H9 (cell line): ENCODE measurements at regions not wholly inside any gene's neighbourhood (a gene's known extent, or its start where the extent isn't known, plus 50 kb on each side); places are given as distances from the start of the nearest gene placed in this dataset.

Experiments
- DNase-seq: peaks from one replicate; pipeline ENCODE4 v3.0.0-alpha.2; 2017
- H2AFZ ChIP-seq: one replicate; pipeline ENCODE4 v1.6.1; 2013; ENCODE audit warnings: mild to moderate bottlenecking, low read length, control low read depth, moderate library complexity
- H2AK5ac ChIP-seq: 2 replicates; pipeline ENCODE4 v1.6.1; 2013; ENCODE audit warnings: low read length, control low read depth, mixed read lengths; ENCODE audit not compliant: insufficient read length
- H2BK120ac ChIP-seq: one replicate; pipeline ENCODE4 v1.6.1; 2013; ENCODE audit warnings: low read depth, mild to moderate bottlenecking, low read length, control low read depth, inconsistent platforms; ENCODE audit not compliant: poor library complexity, severe bottlenecking
- H2BK12ac ChIP-seq: 2 replicates; pipeline ENCODE4 v1.6.1; 2013; ENCODE audit warnings: low read length, control low read depth, mixed read lengths, low read depth; ENCODE audit not compliant: insufficient read length
- H2BK15ac ChIP-seq: 2 replicates; pipeline ENCODE4 v1.6.1; 2013; ENCODE audit warnings: low read depth, low read length, control low read depth
- H2BK20ac ChIP-seq: one replicate; pipeline ENCODE4 v1.6.1; 2013; ENCODE audit warnings: low read depth, mild to moderate bottlenecking, low read length, control low read depth, inconsistent platforms; ENCODE audit not compliant: poor library complexity, severe bottlenecking
- H2BK5ac ChIP-seq: 2 replicates; pipeline ENCODE4 v1.6.1; 2013; ENCODE audit warnings: low read length, control low read depth, mixed read lengths; ENCODE audit not compliant: insufficient read length
- H3K14ac ChIP-seq: 2 replicates; pipeline ENCODE4 v1.6.1; 2013; ENCODE audit warnings: low read length, control low read depth; ENCODE audit not compliant: insufficient read depth
- H3K18ac ChIP-seq: 2 replicates; pipeline ENCODE4 v1.6.1; 2013; ENCODE audit warnings: low read depth, mild to moderate bottlenecking, mixed read lengths, low read length, control low read depth; ENCODE audit not compliant: insufficient read length
- H3K23ac ChIP-seq: 2 replicates; pipeline ENCODE4 v1.6.1; 2013; ENCODE audit warnings: low read length, control low read depth, mixed read lengths, low read depth; ENCODE audit not compliant: insufficient read length
- H3K23me2 ChIP-seq: 2 replicates; pipeline ENCODE4 v1.6.1; 2013; ENCODE audit warnings: low read depth, mild to moderate bottlenecking, mixed read lengths, low read length, control low read depth; ENCODE audit not compliant: insufficient read length, poor library complexity, severe bottlenecking
- H3K27ac ChIP-seq: 2 replicates; pipeline ENCODE4 v1.5.1; 2013; ENCODE audit warnings: low read length, control low read depth, mixed read lengths, low read depth; ENCODE audit not compliant: insufficient read length
- H3K27me3 ChIP-seq: 2 replicates; pipeline ENCODE4 v1.6.1; 2013; ENCODE audit warnings: low read length, control low read depth, inconsistent platforms; ENCODE audit not compliant: insufficient read depth
- H3K4ac ChIP-seq: 2 replicates; pipeline ENCODE4 v1.6.1; 2013; ENCODE audit warnings: low read depth, mild to moderate bottlenecking, control low read depth, inconsistent platforms, low read length, moderate library complexity
- H3K4me1 ChIP-seq: 2 replicates; pipeline ENCODE4 v1.6.1; 2013; ENCODE audit warnings: low read length, control low read depth, inconsistent platforms; ENCODE audit not compliant: insufficient read depth
- H3K4me2 ChIP-seq: 2 replicates; pipeline ENCODE4 v1.6.1; 2013; ENCODE audit warnings: low read length, control low read depth, mixed read lengths; ENCODE audit not compliant: insufficient read length, insufficient read depth
- H3K56ac ChIP-seq: 2 replicates; pipeline ENCODE4 v1.6.1; 2013; ENCODE audit warnings: low read depth, mild to moderate bottlenecking, mixed read lengths, low read length, control low read depth; ENCODE audit not compliant: insufficient read length
- H3K79me1 ChIP-seq: 2 replicates; pipeline ENCODE4 v1.6.1; 2013; ENCODE audit warnings: low read depth, mild to moderate bottlenecking, moderate library complexity, low read length, control low read depth, inconsistent platforms; ENCODE audit not compliant: insufficient read depth, poor library complexity, severe bottlenecking
- H3K79me2 ChIP-seq: 2 replicates; pipeline ENCODE4 v1.6.1; 2013; ENCODE audit warnings: low read length, control low read depth, inconsistent platforms; ENCODE audit not compliant: insufficient read depth
- H3K9ac ChIP-seq: 2 replicates; pipeline ENCODE4 v1.6.1; 2013; ENCODE audit warnings: low read length, control low read depth, mixed read lengths; ENCODE audit not compliant: insufficient read length; ENCODE audit errors: extremely low read depth
- H3K9me3 ChIP-seq: one replicate; pipeline ENCODE4 v1.6.1; 2013; ENCODE audit warnings: low read depth, low read length, inconsistent platforms; ENCODE audit not compliant: control insufficient read depth
- H3T11ph ChIP-seq: one replicate; pipeline ENCODE4 v1.6.1; 2013; ENCODE audit warnings: mild to moderate bottlenecking, low read length, control low read depth, inconsistent platforms
- H4K20me1 ChIP-seq: one replicate; pipeline ENCODE4 v1.6.1; 2013; ENCODE audit not compliant: control insufficient read depth, insufficient read length, insufficient read depth
- H4K5ac ChIP-seq: 2 replicates; pipeline ENCODE4 v1.6.1; 2013; ENCODE audit warnings: low read depth, mild to moderate bottlenecking, mixed read lengths, low read length, control low read depth; ENCODE audit not compliant: insufficient read length
- H4K8ac ChIP-seq: replicated peaks from 2 replicates; pipeline ENCODE4 v1.6.1; 2013; ENCODE audit warnings: low read length, control low read depth, mixed read lengths, low read depth; ENCODE audit not compliant: insufficient read length
- H4K91ac ChIP-seq: 2 replicates; pipeline ENCODE4 v1.6.1; 2013; ENCODE audit warnings: low read depth, mild to moderate bottlenecking, moderate library complexity, mixed read lengths, low read length, control low read depth; ENCODE audit not compliant: insufficient read length
- H3K27ac Mint-ChIP-seq, 3 experiments: 2 replicates in 2 of 3; 3 replicates in 1 of 3; pipeline ENCODE4 v1.8.0; 2020 to 2021; ENCODE audit warnings: mixed read lengths in 3 of 3, mild to moderate bottlenecking in 1 of 3, moderate library complexity in 1 of 3
- H3K27me3 Mint-ChIP-seq: 2 replicates; pipeline ENCODE4 v1.8.0; 2021; ENCODE audit warnings: low read depth, mild to moderate bottlenecking, moderate library complexity, mixed read lengths
- H3K36me3 Mint-ChIP-seq, 3 experiments: 2 replicates in 2 of 3; 3 replicates in 1 of 3; pipeline ENCODE4 v1.8.0; 2020 to 2021; ENCODE audit warnings: low read depth in 3 of 3, mixed read lengths in 3 of 3; ENCODE audit not compliant: insufficient read depth in 1 of 3
- H3K4me1 Mint-ChIP-seq, 2 experiments: 2 replicates each; pipeline ENCODE4 v1.8.0; 2020; ENCODE audit warnings: mixed read lengths in 2 of 2
- H3K4me3 Mint-ChIP-seq, 2 experiments: 2 replicates in 1 of 2; 3 replicates in 1 of 2; pipeline ENCODE4 v1.8.0; 2020 to 2021; ENCODE audit warnings: mild to moderate bottlenecking in 2 of 2, mixed read lengths in 2 of 2, moderate library complexity in 1 of 2
- H3K9me3 Mint-ChIP-seq, 2 experiments: 2 replicates in 1 of 2; 3 replicates in 1 of 2; pipeline ENCODE4 v1.8.0; 2020; ENCODE audit warnings: mild to moderate bottlenecking in 2 of 2, mixed read lengths in 2 of 2, moderate library complexity in 1 of 2
- TF ChIP-seq, protein P1 (sequence below): fragments of 200-600 bp; sonication (generic); conservative IDR thresholded peaks from 3 replicates; pipeline ENCODE4 v1.8.0; 2021; ENCODE audit warnings: antibody characterized with exemption, mild to moderate bottlenecking

GRCh38 chr5:92104126-92104525 lies 721.0 kb upstream of the ARRDC3 start:
- H2BK20ac ChIP-seq: no peak overlapping the region
- no peak overlapping the region for H2AK5ac ChIP-seq
- H4K20me1 ChIP-seq: no peaks in the 10 kb centered on the region
- no peak overlapping the region for H3K14ac ChIP-seq
- no peak overlapping the region for H2BK15ac ChIP-seq
- H3K79me2 ChIP-seq: no peaks in the 10 kb centered on the region
- no peaks in the 10 kb centered on the region for H3K4me1 Mint-ChIP-seq
- H2BK12ac ChIP-seq: no peak overlapping the region
- H3K4me2 ChIP-seq: no peak overlapping the region
- no peak overlapping the region for H3K27ac ChIP-seq
- no peak for DNase-seq
- no peak overlapping the region for H3K18ac ChIP-seq
- no peaks in the 10 kb centered on the region for H3K27me3 ChIP-seq
- no peak overlapping the region for H2AFZ ChIP-seq
- H3K79me1 ChIP-seq: no peaks in the 10 kb centered on the region
- H3K9me3 ChIP-seq: no peaks in the 10 kb centered on the region
- H3K36me3 Mint-ChIP-seq: no peaks in the 10 kb centered on the region
- no peak overlapping the region for H3K56ac ChIP-seq
- no peaks in the 10 kb centered on the region for H3K27me3 Mint-ChIP-seq
- no peak overlapping the region for H3K23ac ChIP-seq
- no peak overlapping the region for H3K4ac ChIP-seq
- H4K5ac ChIP-seq: no peak overlapping the region
- no peaks in the 10 kb centered on the region for H3K4me1 ChIP-seq
- no peak overlapping the region for H3T11ph ChIP-seq
- TF ChIP-seq, protein P1, sequence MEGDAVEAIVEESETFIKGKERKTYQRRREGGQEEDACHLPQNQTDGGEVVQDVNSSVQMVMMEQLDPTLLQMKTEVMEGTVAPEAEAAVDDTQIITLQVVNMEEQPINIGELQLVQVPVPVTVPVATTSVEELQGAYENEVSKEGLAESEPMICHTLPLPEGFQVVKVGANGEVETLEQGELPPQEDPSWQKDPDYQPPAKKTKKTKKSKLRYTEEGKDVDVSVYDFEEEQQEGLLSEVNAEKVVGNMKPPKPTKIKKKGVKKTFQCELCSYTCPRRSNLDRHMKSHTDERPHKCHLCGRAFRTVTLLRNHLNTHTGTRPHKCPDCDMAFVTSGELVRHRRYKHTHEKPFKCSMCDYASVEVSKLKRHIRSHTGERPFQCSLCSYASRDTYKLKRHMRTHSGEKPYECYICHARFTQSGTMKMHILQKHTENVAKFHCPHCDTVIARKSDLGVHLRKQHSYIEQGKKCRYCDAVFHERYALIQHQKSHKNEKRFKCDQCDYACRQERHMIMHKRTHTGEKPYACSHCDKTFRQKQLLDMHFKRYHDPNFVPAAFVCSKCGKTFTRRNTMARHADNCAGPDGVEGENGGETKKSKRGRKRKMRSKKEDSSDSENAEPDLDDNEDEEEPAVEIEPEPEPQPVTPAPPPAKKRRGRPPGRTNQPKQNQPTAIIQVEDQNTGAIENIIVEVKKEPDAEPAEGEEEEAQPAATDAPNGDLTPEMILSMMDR: no peak
- H3K23me2 ChIP-seq: no peaks in the 10 kb centered on the region
- H2BK120ac ChIP-seq: no peak overlapping the region
- no peak overlapping the region for H4K8ac ChIP-seq
- no peak overlapping the region for H3K4me3 Mint-ChIP-seq
- no peak overlapping the region for H2BK5ac ChIP-seq
- no peak overlapping the region for H3K27ac Mint-ChIP-seq
- no peaks in the 10 kb centered on the region for H3K9me3 Mint-ChIP-seq
- H3K9ac ChIP-seq: no peak overlapping the region
- no peak overlapping the region for H4K91ac ChIP-seq
